GM21737 (cell line): ENCODE measurements at regions not wholly inside any gene's neighbourhood (a gene's known extent, or its start where the extent isn't known, plus 50 kb on each side); places are given as distances from the start of the nearest gene placed in this dataset.
"Not testable (repeated sequence)": the region's sequence is repeated elsewhere in the genome, so short reads cannot be mapped to it uniquely, and the experiment has no call there.

Experiments
- ATAC-seq: cut with Tn5 transposase; IDR thresholded peaks from one replicate; pipeline ENCODE4 v1.9.1; 2021; ENCODE audit warnings: mild to moderate bottlenecking, moderate library complexity; ENCODE audit not compliant: unreplicated experiment

DNA sequence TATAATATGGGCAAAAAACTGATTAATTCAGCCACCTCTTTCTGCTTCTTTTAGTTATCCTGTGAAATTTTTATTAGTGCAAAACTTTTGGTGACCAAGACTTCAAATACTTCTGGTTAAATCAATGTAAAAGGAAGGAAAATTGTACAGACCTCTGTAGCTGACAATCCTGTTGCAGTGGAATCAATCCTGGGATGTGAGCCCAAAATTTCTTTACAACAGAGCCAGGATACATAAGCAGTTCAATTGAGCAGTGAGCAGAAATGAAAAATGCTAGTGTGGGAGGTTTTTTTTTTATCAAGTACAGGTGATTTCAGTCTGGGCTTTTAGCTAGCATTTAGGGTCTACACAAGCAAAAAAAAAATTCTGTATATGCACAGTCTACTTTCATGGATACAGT is 398.0 kb downstream of the OTOL1 start:
- ATAC-seq = no peak

DNA sequence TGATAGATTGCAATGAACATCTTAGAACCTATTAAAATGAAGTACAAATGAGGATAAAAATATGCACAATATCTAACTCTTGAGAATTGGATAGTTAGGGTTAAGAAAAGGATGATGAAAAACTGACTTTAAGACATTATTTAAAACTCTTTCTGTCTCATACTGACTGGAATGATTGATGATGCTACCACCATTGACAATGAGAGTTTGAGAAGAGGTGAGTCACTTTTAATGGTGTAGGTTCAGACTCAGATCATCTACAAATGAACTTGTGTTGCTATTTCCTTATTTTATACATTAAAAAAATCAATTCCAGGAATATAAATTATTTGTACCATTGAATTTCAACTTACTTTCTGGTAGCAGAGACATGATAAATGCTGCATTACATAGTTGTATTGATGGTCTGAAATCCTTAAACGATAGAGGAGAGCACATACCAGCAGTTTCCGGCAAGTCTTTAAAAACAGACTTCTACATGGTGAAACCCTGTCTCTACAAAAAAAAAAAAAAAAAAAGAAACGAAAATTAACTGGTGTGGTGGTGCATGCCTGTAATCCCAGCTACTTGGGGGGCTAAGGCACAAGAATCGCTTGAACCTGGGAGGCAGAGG is 409.0 kb downstream of the OTOL1 start:
- no peak for ATAC-seq

DNA sequence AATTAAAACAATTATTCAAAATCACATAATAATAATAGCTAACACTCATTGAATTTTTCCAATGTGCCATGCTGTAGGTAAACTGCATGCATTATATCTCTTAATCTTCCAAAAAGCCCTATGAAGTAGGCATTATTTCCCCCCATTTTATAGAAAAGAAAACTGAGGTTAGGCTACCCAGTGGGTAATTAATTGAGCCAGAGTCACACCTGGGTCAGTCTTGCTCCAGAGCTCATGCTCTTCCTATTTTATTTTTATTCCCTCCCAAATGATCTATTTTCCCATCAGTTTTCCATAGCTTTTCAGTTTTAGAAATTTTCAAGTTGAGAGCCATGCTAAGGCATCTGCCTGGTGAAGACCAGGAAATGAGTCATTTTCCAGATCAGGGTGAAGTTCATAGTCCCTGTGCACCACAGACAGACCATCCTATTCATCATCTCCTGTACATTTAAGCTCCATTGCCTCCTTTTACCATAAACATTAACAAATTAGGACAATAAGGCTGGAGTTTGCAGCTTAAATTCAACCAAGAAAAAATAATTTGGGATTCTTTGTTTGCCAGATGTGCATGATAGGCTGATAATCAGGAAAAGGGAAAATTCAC is 417.3 kb downstream of the OTOL1 start:
- no peak for ATAC-seq

DNA sequence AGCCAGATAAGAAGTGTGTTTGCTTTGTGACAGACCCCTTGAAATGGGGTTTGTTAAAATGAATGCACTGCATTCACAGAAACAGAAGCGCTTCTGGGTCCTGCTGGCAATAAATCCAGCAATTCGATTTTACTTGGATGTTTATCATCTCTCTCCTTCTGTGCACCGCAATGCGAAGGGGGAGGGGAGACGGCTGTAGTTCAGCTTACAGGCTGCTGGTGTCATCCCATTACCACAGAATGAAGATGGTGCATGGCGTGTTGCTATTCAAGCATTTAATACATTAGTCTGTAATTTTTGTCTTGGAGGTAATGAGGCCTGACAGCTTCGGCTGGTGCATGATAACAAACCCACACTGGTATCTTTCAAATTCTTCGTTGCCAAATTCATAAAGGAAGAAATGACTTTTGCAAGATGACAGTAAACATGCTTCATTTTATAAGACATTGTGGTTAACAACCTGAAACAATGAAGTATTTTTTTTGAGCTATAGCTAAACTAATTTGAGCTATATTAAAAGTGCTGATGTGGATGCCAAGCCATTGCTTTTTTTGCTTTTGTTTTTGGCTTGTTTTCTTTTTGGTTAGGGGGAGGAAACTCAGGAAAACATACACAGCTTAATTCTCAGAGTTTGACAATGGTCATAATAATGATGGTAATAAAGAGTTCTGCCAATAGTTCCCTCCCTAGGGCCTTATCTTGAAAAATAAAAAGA is 418.3 kb downstream of the OTOL1 start:
- ATAC-seq = no peak

DNA sequence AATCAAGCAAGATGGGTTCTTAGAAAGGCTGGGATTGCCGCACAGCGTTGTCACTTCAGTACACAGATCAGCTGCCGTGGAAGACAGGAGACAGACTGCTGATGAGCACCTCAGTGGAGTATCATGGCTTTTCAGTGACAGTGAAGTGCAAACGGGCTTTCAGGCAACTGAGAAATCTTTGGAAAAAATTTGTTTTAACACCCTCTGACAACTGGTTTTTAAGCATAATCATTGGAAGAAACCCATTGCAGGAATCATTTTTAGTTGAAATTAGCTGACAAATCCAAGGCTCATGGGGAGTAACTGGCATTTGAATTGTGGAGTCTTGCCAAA is 418.8 kb downstream of the OTOL1 start:
- no peak for ATAC-seq

DNA sequence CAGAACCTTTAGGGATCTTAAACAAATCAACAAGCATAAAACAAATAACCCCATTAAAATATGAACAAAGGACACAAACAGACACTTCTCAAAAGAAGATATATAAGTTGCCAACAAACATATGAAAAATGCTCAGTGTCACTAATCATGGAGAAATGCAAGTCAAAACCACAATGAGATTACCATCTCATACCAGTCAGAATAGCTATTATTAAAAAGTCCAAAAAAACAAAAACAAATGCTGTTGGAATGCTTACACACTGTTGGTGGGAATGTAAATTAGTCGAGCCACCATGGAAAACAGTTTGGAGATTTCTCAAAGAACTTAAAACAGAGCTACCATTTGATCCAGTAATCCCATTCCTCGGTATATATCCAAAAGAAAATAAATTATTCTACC is 423.6 kb downstream of the OTOL1 start:
- ATAC-seq = no peak

DNA sequence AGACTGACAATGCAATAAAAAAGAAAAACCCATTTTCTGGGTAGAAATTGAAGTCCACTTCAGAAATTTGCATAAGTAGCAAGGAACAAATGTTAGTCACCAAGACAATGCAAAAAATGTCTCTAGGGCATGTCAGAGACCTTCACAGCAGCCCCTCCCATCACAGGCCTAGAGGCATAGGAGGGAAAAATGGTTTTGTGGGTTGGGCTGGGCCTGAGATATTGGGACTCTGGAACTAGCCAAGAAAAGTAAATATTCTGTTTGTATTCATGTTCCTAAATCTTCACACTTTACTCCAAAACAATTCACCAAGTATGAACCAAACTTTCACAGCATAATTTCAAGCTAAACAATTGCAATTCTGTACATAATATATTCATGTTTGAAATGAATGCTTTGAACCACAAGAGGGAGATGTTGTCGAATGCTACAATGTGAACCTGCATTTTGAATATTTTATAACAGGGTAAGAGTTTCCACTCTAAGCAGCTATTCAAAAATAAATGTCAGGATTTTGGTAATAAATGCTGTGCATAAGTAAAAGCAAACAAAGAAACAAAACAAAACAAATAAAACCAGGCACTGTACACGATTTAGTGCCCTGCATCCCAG is 429.2 kb downstream of the OTOL1 start:
- no peak for ATAC-seq

DNA sequence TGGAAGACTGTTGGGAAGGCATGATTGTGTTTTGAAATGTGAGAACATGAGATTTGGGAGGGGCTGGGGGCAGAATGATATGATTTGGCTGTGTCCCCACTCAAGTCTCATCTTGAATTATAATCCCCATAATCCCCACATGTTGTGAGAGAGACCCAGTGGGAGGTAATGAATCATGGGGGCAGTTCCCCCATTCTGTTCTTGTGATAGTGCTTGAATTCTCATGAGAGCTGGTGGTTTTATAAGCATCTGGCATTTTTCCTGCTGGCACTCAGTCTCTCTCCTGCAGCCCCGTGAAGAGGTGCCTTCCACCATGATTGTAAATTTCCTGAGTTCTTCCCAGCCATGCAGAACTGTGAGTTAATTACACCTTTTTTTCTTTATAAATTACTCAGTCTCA is 430.5 kb downstream of the OTOL1 start:
- ATAC-seq = no peak

DNA sequence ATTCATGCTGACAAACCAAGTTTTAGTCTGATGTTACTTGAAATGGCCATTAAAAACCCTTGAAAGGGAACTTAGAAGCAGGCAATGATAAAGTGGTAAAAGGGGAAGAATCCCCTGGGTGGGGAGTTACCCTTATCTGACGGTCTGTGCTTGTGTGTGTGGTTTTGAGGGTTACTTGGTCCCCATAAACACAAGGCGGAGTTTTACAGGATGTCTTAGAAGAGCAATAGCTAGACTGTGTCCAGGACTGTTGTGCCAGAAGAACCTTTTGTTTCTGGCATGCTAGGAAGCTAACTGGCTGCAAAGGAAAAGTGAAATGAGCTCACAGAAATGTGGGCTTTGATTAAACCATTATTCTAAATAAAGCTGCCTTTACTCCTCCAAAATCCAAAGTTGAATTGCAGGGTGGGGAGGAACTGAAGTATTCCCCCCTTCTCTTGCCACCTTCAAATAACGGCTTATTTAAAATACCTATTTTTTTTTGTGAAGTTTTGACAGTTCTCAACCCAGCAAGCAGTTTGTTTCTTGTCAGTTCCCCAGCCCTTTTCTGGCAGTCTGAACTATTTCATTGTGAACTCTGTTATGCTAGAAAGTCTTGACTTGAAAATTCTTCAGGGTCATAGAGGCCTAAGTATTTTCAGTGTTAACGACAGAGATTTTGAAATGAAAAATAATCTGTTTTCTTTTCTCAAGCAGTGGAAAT is 443.5 kb downstream of the OTOL1 start:
- no peak for ATAC-seq

DNA sequence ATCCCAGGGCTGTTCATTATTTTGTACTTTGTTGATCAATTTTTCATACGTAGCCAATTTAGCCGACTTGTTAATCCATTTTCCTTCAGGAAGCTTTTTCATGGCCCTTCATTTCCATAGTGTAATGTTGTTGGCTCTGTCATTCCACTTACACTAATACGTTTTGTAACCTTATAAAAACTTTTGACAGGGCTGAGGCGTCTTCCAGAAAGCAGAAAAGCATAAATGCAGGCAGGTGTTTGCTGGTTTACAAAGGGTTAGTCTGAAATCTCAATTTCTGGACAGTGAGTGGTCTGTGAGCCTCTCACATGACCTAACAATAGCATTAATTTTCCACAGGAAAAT is 444.0 kb downstream of the OTOL1 start:
- ATAC-seq = no peak

DNA sequence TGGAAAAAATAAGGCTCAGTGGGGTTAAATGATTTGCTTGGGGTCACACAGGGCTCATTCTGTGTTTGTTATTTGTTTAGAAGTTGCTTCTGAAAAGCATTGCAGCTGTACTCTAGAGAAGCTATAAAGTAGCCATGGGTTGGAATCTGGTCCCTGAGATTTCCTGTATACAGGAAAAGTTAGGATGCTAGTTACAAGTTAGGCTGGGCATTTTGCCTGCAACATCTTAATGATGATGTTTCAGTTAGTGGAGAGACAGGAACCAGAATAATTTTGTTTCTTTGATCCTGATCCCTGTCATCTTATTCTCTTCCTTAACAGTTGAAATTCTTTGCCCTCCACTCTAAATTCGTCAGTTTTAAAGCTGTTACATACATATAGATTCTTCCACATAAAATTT is 445.3 kb downstream of the OTOL1 start:
- no peak for ATAC-seq

DNA sequence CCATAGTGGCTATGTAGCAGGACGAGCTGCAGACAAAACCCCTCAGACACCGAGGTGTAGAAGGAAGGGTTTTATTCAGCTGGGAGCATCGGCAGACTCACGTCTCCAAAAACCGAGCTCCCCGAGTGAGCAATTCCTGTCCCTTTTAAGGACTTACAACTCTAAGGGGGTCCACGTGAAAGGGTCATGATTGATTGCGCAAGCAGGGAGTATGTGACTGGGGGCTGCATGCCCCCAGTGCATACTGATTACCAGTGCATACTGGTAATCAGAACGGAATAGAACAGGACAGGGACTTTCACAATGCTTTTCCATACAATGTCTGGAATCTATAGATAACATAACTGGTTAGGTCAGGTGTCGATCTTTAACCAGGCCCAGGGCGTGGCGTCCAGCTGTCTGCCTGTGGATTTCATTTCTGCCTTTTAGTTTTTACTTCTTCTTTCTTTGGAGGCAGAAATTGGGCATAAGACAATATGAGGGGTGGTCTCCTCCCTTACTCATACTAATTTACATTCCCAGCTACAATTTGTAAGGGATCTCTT is 447.3 kb downstream of the OTOL1 start:
- ATAC-seq = not testable (repeated sequence)

DNA sequence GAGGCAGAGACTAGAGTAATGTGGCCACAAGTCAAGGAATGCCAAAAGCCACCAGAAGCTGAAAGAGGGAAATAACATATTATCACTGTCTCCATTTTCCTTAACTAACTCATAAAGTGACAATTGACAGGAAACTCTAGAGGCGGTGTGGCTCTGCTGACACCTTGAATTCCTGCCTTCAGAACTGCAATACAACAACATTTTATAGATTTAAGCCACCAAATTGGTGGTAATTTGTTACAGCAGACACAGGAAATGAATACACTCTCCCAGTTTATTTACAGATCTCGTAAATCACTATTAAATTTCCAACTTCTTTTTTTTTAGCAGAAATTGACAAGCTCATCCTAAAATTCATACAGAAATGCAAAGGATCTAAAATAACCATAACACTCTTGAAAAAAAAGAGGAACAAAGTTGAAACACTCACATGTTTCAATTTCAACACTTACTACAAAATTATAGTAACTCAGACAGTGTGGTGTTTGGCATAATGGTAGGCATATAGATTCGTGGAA is 449.9 kb downstream of the OTOL1 start:
- ATAC-seq = no peak

DNA sequence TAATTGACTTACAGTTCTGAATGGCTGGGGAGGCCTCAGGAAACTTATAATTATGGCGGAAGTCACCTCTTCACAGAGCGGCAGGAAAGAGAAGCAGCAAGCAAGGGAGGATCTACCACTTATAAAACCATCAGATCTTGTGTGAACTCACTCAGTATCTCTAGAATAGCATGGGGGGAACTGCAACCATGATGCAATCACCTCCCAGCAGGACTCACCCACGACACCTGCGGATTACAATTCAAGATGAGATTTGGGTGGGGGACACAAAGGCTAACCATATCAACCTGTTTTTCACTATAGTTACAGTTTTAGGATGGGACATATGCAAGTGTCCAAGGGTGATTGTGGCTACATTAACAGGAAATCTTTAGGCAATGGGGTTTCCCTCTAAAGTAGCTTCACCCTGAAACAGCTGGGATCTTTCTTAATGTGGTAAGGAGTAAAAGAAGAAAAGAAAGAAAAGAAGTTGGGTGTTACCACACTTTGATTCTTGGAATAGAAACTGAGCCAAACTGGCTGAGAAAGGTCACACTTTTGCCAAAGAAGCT is 453.8 kb downstream of the OTOL1 start:
- ATAC-seq = no peak

DNA sequence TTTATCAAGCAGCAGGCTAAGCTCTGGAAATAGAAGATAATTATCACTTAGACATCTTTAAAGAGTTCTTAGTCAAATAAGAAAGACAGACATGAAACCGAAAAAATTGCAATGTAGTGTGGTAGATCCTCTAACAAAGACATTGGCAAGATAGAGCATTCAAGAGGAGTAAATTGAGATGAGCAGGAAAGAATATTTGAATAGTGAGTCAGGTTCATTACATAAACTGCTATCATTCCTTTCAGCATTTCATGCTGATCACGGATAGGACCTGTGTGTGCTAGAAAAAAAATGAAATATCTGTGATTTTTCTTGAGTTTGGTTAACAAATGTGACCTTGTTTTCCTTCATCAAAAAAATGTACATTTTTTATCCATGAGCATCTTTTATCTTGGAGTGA is 460.9 kb downstream of the OTOL1 start:
- ATAC-seq = no peak

DNA sequence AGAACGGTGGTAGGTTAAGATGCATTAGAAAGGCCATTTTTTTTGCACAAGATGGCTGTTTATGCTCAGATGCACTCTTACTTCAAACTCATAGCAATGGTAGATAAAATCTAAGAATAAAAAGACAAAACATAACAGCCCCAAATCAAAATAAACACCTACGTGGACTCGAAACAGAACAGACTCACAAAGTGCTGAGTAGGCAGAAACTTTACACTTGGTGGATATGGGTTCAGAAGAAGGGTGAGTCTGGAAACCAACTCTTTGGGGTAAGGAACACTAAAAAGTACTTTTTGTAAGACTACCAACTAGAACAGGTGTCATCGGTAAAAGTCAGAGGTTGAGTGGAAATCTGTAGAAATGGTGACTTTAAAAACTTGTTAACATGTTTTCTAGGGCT is 468.2 kb downstream of the OTOL1 start:
- no peak for ATAC-seq

DNA sequence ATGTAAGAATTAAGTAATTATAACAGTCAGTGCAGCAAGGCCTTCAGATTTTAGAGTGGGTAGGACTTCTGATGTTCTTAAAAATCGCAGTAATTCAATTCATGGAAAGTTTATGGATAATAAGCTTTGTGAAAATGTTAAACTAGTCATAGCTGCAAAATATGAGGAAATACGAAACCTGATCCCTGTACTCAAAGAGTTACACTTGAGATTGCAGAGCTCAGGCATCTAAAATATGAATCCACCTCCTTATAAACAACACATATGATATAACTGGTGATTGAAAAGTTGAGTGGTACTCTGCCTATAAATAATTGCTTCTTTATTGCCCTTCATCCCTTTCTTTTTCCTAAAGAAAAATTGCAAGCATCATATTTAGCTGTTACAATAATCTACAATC is 473.3 kb downstream of the OTOL1 start:
- ATAC-seq = no peak

DNA sequence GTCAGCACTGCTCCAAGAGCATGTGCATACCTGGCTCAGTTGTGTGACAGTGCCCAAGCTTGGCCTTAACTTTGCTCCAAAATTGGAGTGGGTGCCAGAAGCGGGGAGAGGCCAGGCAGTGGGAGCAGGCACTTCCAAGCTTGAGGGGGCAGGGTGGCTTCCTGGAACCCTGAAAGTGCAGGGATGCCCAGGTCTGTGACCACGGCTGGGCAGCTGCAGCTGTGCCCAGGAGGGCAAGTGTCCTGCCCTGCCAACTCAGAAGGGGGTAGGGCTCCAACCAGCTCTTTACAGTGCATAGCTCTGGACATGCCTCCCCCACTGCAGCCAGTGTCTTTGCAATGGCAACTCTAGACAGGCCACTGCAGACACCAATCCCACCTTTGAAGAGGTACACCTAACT is 478.6 kb downstream of the OTOL1 start:
- ATAC-seq = no peak

DNA sequence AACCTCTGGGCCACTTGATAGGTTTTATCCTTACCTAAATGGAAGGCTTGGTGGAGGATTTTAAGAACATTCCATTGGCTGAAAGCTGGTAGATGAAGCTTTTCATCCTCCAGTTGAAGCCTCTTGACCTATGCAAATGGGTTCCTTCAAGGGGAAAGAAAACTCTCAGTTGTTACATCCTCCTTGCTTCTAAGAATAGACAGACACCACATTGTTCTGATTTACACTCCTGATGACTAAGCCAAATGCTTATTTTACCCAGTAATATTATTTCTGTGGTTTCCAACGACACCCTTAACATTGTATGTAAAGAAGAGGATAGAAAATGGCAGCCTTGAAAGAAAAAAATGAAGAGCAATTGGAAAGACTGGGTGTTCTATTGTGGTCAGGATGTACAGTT is 480.5 kb downstream of the OTOL1 start:
- ATAC-seq = no peak

DNA sequence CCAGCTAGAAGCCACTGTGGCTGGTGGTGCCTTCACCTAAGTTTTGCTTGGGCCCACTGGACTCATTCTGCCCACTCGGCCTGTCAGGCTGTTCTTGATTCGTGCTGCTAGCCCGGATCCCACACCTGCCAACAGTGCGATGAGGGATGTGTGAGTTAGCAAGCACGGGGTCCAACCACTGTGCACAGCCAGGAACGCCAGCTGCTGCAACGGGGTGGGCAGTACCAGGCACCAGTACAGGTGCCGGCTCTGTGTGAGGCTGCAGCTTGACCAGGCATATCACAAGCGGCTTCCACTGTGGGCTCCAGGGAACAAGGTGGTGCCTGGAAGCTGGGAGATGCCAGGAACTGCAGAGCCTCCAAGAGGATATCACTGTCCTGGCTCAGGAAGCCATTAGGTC is 481.2 kb downstream of the OTOL1 start:
- ATAC-seq = no peak

DNA sequence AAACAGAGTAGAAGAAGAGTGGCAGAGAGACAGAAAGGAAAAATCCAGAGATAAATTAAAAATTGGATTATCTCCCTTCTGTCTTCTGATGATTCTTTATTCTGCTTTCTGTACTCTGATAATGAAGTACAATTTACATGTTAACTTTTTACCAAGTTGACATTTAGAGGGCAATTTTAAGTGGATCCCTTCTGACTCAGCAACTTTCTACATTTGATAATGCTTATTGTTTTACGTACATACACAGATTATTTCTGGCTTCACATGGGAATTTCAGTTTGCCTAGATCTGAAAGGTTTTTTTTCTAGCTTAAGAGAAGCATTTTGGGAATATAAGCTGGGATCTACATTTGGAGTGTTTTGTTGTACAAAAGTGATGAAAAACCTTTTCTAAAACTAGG is 491.3 kb downstream of the OTOL1 start:
- no peak for ATAC-seq
